WI38 (cell line): ENCODE measurements at regions not wholly inside any gene's neighbourhood (a gene's known extent, or its start where the extent isn't known, plus 50 kb on each side); places are given as distances from the start of the nearest gene placed in this dataset.

ENCODE experiments used
- H3K4me3 ChIP-seq: 2 replicates; pipeline ENCODE4 v1.5.1; 2011; ENCODE audit warnings: low read depth, mild to moderate bottlenecking, control low read depth, low read length
- CTCF ChIP-seq: IDR thresholded peaks from 2 replicates; pipeline ENCODE4 v1.5.1; 2012; ENCODE audit warnings: low read depth, mild to moderate bottlenecking, control low read depth, low read length

- no peak overlapping the region for H3K4me3 ChIP-seq
- TF ChIP-seq CTCF, result no peak
Observed at GRCh38 chr4:178693816-178694215, 1251.6 kb upstream of the AGA start.

GRCh38 chr4:178696515-178696914, 1254.3 kb upstream of the AGA start:
- H3K4me3 ChIP-seq, result no peak overlapping the region
- no peak for TF ChIP-seq CTCF

- H3K4me3 ChIP-seq, result no peak overlapping the region
- TF ChIP-seq CTCF, result no peak
Observed at GRCh38 chr4:178712486-178712885, 1270.2 kb upstream of the AGA start.

- H3K4me3 ChIP-seq, result no peak overlapping the region
- TF ChIP-seq CTCF, result no peak
Observed at GRCh38 chr4:178738026-178738425, 1295.8 kb upstream of the AGA start.

GRCh38 chr4:178745203-178745602, 1303.0 kb upstream of the AGA start:
- TF ChIP-seq CTCF, result no peak
- no peak overlapping the region for H3K4me3 ChIP-seq

- no peak for TF ChIP-seq CTCF
- H3K4me3 ChIP-seq, result no peak overlapping the region
Observed at GRCh38 chr4:178752954-178753525, 1310.8 kb upstream of the AGA start.

- no peak for TF ChIP-seq CTCF
Observed at GRCh38 chr4:178778496-178778895, 1336.3 kb upstream of the AGA start.

More at GRCh38 chr4:178778496-178778895, 1336.3 kb upstream of the AGA start:
- H3K4me3 ChIP-seq, result no peak overlapping the region
